ENCODE measurements at regions not wholly inside any gene's neighbourhood (a gene's known extent, or its start where the extent isn't known, plus 50 kb on each side); places are given as distances from the start of the nearest gene placed in this dataset.

DNA sequence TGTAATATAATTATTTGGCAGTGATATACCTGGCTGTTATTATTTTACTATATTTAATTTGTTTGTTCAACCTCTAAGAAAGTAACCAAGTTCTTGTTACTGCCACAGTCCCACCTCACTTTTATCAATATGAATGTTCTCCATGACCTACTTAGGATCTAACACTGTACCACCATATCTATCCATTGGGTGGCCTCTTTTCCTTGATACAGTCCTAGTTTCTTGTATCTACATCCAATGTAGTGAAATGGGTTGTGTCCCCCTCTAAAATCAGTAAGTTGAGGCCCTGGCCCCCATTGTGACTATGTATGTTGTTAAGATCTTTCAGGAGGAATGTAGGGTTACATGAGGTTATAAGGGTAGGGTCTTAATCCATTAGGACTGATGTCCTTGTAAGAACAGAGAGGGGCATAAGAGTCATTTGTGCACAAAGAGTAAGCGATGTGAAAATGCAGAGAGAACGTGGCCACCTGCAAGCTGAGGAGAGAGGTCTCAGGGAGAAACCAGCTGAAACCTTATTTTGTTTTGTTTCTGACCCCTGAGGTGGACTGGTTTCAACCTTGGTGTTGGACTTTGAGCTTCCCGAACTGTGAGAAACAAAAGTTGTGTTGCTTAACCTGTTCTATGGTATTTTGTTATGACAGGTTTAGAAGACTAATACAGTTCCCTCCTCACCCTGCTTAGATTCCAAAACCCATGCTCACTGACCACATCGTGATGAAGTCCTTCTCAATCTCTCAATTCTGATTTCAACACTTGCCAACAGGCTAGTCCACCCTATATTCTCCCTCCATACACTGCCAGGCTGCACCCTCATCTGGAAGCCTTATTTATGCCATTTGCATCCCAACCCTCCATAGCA is 387.3 kb upstream of the EPHA7 start:
- intact Hi-C loops (cut with micrococcal nuclease) = no loop called here
- DNase-seq = no peak
- Histone ChIP-seq H3K4me1 (no peaks in the 10 kb centered on the region), H3K27me3 (ENCODE audit: low read depth) (no peaks in the 10 kb centered on the region), H3K27ac (replicated peaks) (no peak overlapping the region), H3K9me3 (replicated peaks) (peaks cover 20% of the 10 kb centered on the region), H3K36me3 (no peaks in the 10 kb centered on the region), H3K4me3 (no peak overlapping the region)
- TF ChIP-seq, protein P1, sequence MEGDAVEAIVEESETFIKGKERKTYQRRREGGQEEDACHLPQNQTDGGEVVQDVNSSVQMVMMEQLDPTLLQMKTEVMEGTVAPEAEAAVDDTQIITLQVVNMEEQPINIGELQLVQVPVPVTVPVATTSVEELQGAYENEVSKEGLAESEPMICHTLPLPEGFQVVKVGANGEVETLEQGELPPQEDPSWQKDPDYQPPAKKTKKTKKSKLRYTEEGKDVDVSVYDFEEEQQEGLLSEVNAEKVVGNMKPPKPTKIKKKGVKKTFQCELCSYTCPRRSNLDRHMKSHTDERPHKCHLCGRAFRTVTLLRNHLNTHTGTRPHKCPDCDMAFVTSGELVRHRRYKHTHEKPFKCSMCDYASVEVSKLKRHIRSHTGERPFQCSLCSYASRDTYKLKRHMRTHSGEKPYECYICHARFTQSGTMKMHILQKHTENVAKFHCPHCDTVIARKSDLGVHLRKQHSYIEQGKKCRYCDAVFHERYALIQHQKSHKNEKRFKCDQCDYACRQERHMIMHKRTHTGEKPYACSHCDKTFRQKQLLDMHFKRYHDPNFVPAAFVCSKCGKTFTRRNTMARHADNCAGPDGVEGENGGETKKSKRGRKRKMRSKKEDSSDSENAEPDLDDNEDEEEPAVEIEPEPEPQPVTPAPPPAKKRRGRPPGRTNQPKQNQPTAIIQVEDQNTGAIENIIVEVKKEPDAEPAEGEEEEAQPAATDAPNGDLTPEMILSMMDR (IDR thresholded peaks at IDR 0.05; ENCODE audit: borderline replicate concordance) = no peak

DNA sequence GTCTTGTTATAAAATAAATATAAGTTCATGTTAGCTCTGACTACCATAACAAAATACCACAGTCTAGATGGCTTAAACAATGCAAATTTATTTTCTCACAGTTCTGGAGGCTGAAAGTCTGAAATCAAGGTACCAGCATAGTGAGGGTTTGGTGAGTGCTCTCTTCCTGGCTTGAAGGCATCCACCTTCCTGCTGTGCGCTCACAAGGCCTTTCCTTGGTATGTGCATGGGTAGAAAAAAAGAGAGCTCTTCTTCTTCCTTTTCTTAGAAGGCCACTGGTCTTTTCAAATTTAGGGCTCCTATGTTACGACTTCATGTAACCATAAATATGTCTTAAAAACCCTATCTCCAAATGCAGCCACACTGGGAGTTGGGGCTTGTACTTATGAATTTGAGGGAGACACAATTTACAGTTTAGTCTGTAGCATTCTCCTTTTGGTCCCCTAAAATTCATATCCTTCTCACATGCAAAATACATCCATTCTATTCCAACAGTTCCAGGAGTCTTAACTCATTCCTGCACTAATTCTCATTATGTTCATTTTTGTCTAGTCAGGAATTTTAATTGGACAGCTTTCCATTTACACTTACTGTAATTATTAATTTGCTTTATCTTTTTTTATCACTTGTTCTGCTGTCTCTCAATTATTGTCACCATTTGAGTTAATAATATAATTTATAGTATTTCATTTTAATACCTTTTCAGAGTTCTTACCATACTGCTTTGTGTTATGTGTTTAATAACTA is 381.9 kb upstream of the EPHA7 start:
- Histone ChIP-seq H3K27ac (replicated peaks) (no peak overlapping the region), H3K4me1 (no peaks in the 10 kb centered on the region), H3K9me3 (replicated peaks) (no peaks in the 10 kb centered on the region), H3K4me3 (no peak overlapping the region), H3K27me3 (ENCODE audit: low read depth) (no peaks in the 10 kb centered on the region), H3K36me3 (no peaks in the 10 kb centered on the region)
- TF ChIP-seq, protein P1 (IDR thresholded peaks at IDR 0.05; ENCODE audit: borderline replicate concordance) = no peak
- intact Hi-C loops (cut with micrococcal nuclease) = no loop called here
- no peak for DNase-seq

DNA sequence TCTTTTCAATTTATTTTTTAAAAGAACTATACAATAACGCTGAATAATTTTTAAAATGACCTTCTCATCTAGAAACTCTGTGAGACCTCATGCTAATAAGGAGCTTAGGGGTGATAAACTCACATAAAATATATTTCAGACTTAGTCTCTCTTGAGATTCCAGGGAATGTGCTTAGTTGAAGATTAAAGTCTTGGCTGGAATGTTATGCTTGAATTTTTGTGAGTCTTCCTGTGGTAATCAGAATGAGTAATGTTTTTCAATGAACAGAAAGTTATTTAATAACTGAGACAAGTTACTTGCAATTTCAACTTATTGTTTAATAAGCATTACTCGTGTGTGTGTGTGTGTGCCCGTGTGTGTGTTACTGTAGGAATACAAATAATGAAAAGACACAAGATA is 379.9 kb upstream of the EPHA7 start:
- intact Hi-C loops (cut with micrococcal nuclease) = no loop called here
- no peaks in the 10 kb centered on the region for H3K4me1 ChIP-seq
- TF ChIP-seq, protein P1 (IDR thresholded peaks at IDR 0.05; ENCODE audit: borderline replicate concordance) = no peak

DNA sequence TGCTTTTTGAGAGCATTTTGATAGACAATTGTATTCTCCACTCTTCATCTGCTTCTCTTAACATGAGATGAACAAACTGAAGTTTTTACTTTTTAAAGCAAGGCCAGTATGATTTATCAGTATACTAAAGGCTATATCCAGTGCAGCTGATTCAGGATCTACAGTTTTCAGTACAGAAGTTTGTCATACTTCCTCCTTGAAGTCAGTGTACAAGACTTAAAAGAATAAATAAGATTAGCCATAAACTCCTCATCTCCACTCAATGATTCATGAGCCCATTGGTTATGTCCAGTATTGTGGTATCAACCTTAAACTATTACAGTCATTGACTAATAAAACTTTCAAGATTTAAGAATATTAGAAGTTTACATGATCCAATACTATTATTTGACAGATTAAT is 374.8 kb upstream of the EPHA7 start:
- no peak for DNase-seq
- Histone ChIP-seq H3K36me3 (no peaks in the 10 kb centered on the region), H3K4me3 (no peak overlapping the region), H3K27ac (replicated peaks) (no peak overlapping the region), H3K9me3 (replicated peaks) (no peaks in the 10 kb centered on the region), H3K4me1 (no peaks in the 10 kb centered on the region), H3K27me3 (ENCODE audit: low read depth) (no peaks in the 10 kb centered on the region)
- intact Hi-C loops (cut with micrococcal nuclease) = no loop called here
- TF ChIP-seq, protein P1 (IDR thresholded peaks at IDR 0.05; ENCODE audit: borderline replicate concordance) = no peak

More for the DNA sequence above, 379.9 kb upstream of the EPHA7 start:
- Histone ChIP-seq H3K4me3 (no peak overlapping the region), H3K9me3 (replicated peaks) (no peaks in the 10 kb centered on the region), H3K27me3 (ENCODE audit: low read depth) (no peaks in the 10 kb centered on the region), H3K27ac (replicated peaks) (no peak overlapping the region), H3K36me3 (no peaks in the 10 kb centered on the region)
- no peak for DNase-seq

DNA sequence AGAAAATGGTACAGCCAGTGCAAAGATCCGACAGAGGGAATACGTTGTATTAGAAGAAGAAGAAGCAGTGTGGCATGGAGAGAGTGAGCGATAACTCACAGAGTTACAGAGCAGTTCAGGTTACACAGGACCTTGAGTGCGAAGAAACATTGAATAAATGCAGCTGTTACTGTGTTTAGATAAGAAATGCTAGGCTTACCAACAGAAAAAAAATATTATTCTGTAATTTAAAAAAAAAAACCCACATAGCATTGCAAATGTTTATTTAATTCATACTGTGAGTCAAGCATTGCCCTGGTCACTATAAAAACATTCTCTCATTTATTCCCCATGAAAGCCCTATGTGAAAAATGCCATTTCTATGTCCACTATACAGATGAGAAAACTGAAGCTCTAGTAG is 373.4 kb upstream of the EPHA7 start:
- TF ChIP-seq, protein P1 (IDR thresholded peaks at IDR 0.05; ENCODE audit: borderline replicate concordance) = no peak
- intact Hi-C loops (cut with micrococcal nuclease) = no loop called here
- no peaks in the 10 kb centered on the region for H3K27me3 ChIP-seq (ENCODE audit: low read depth)
- no peak overlapping the region for H3K4me3 ChIP-seq
- H3K9me3 ChIP-seq (replicated peaks) = no peaks in the 10 kb centered on the region
- H3K4me1 ChIP-seq = no peaks in the 10 kb centered on the region
- no peaks in the 10 kb centered on the region for H3K36me3 ChIP-seq
- DNase-seq = no peak
- no peak overlapping the region for H3K27ac ChIP-seq (replicated peaks)

All from left ventricle myocardium inferior (tissue), 1 donor.